ENCODE measurements at regions not wholly inside any gene's neighbourhood (a gene's known extent, or its start where the extent isn't known, plus 50 kb on each side); places are given as distances from the start of the nearest gene placed in this dataset.
"Not testable (repeated sequence)": the region's sequence is repeated elsewhere in the genome, so short reads cannot be mapped to it uniquely, and the experiment has no call there.

- ATAC-seq (ENCODE audit: low FRiP score) (no peak), DNase-seq (no peak)
- intact Hi-C loops (cut with DNase I), result no loop called here
Measured at GRCh38 chrX:94662689-94663088, 988.7 kb downstream of the FAM133A start.

GRCh38 chrX:94676285-94676684, 1002.3 kb downstream of the FAM133A start:
- no peaks in the 10 kb centered on the region for H3K9me3 ChIP-seq (ENCODE audit: control insufficient read depth, low read length)
- 78 to 84% methylated on average over 2 of the region's 2 CpGs for WGBS, 2 donors
- DNase-seq (no peak), ATAC-seq (ENCODE audit: low FRiP score) (no peak)
- no peaks in the 10 kb centered on the region for H3K4me1 ChIP-seq (ENCODE audit: control insufficient read depth in 1 of 2, insufficient read depth in 2 of 2, low read length in 2 of 2)
- intact Hi-C loops (cut with DNase I), result no loop called here
- H3K4me3 ChIP-seq (ENCODE audit: low read length in 2 of 2), result no peak overlapping the region
- no peaks in the 10 kb centered on the region for H3K36me3 ChIP-seq (ENCODE audit: control insufficient read depth in 1 of 2, insufficient read depth in 2 of 2, low read length in 1 of 2)
- no peaks in the 10 kb centered on the region for H3K27me3 ChIP-seq (ENCODE audit: control insufficient read depth in 1 of 2, insufficient read depth in 2 of 2, low read length in 1 of 2)
- no peak overlapping the region for H3K27ac ChIP-seq (ENCODE audit: low read depth in 1 of 2, low read length in 2 of 2)

More at GRCh38 chrX:94662689-94663088, 988.7 kb downstream of the FAM133A start:
- no peaks in the 10 kb centered on the region for H3K27me3 ChIP-seq (ENCODE audit: control insufficient read depth in 1 of 2, insufficient read depth in 2 of 2, low read length in 1 of 2)
- no peaks in the 10 kb centered on the region for H3K36me3 ChIP-seq (ENCODE audit: control insufficient read depth in 1 of 2, insufficient read depth in 2 of 2, low read length in 1 of 2)
- no peak overlapping the region for H3K4me3 ChIP-seq (ENCODE audit: low read length in 2 of 2)
- H3K4me1 ChIP-seq (ENCODE audit: control insufficient read depth in 1 of 2, insufficient read depth in 2 of 2, low read length in 2 of 2), result no peaks in the 10 kb centered on the region
- no peak overlapping the region for H3K27ac ChIP-seq (ENCODE audit: low read depth in 1 of 2, low read length in 2 of 2)
- H3K9me3 ChIP-seq (ENCODE audit: control insufficient read depth, low read length), result no peaks in the 10 kb centered on the region

GRCh38 chrX:94686071-94686470, 1012.1 kb downstream of the FAM133A start:
- H3K36me3 ChIP-seq (ENCODE audit: control insufficient read depth in 1 of 2, insufficient read depth in 2 of 2, low read length in 1 of 2), result no peaks in the 10 kb centered on the region
- no peak for ATAC-seq (ENCODE audit: low FRiP score)
- H3K27me3 ChIP-seq (ENCODE audit: control insufficient read depth in 1 of 2, insufficient read depth in 2 of 2, low read length in 1 of 2), result no peaks in the 10 kb centered on the region
- H3K4me3 ChIP-seq (ENCODE audit: low read length in 2 of 2), result no peak overlapping the region
- no peak for DNase-seq
- 18 to 28% methylated on average over 2 of the region's 2 CpGs for WGBS, 2 donors
- H3K4me1 ChIP-seq (ENCODE audit: control insufficient read depth in 1 of 2, insufficient read depth in 2 of 2, low read length in 2 of 2), result no peaks in the 10 kb centered on the region
- peaks cover 4% of the 10 kb centered on the region for H3K9me3 ChIP-seq (ENCODE audit: control insufficient read depth, low read length)
- H3K27ac ChIP-seq (ENCODE audit: low read depth in 1 of 2, low read length in 2 of 2), result no peak overlapping the region
- intact Hi-C loops (cut with DNase I), result no loop called here

- Histone ChIP-seq H3K36me3 (ENCODE audit: control insufficient read depth in 1 of 2, insufficient read depth in 2 of 2, low read length in 1 of 2) (no peaks in the 10 kb centered on the region), H3K4me1 (ENCODE audit: control insufficient read depth in 1 of 2, insufficient read depth in 2 of 2, low read length in 2 of 2) (no peaks in the 10 kb centered on the region), H3K27me3 (ENCODE audit: control insufficient read depth in 1 of 2, insufficient read depth in 2 of 2, low read length in 1 of 2) (no peaks in the 10 kb centered on the region), H3K27ac (ENCODE audit: low read depth in 1 of 2, low read length in 2 of 2) (no peak overlapping the region), H3K9me3 (ENCODE audit: control insufficient read depth, low read length) (no peaks in the 10 kb centered on the region), H3K4me3 (ENCODE audit: low read length in 2 of 2) (no peak overlapping the region)
- intact Hi-C loops (cut with DNase I), result no loop called here
- WGBS, 2 donors, result 9 to 20% methylated on average over 3 of the region's 3 CpGs
- no peak for ATAC-seq (ENCODE audit: low FRiP score)
- no peak for DNase-seq
Measured at GRCh38 chrX:94695910-94696309, 1021.9 kb downstream of the FAM133A start.

- H3K4me3 ChIP-seq (ENCODE audit: low read length in 2 of 2); H3K27me3 ChIP-seq (ENCODE audit: control insufficient read depth in 1 of 2, insufficient read depth in 2 of 2, low read length in 1 of 2); intact Hi-C loops (cut with DNase I); H3K27ac ChIP-seq (ENCODE audit: low read depth in 1 of 2, low read length in 2 of 2); DNase-seq; ATAC-seq (ENCODE audit: low FRiP score); H3K36me3 ChIP-seq (ENCODE audit: control insufficient read depth in 1 of 2, insufficient read depth in 2 of 2, low read length in 1 of 2); H3K4me1 ChIP-seq (ENCODE audit: control insufficient read depth in 1 of 2, insufficient read depth in 2 of 2, low read length in 2 of 2); H3K9me3 ChIP-seq (ENCODE audit: control insufficient read depth, low read length): not testable (repeated sequence)
- WGBS, 2 donors, result 83 to 86% methylated on average over 12 to 13 of the region's 15 CpGs
Measured at GRCh38 chrX:94704348-94705256, 1030.6 kb downstream of the FAM133A start.

- 81 to 91% methylated on average over 2 of the region's 2 CpGs for WGBS, 2 donors
- intact Hi-C loops (cut with DNase I), result no loop called here
- no peaks in the 10 kb centered on the region for H3K27me3 ChIP-seq (ENCODE audit: control insufficient read depth in 1 of 2, insufficient read depth in 2 of 2, low read length in 1 of 2)
- ATAC-seq (ENCODE audit: low FRiP score), result no peak
- no peaks in the 10 kb centered on the region for H3K36me3 ChIP-seq (ENCODE audit: control insufficient read depth in 1 of 2, insufficient read depth in 2 of 2, low read length in 1 of 2)
- H3K4me3 ChIP-seq (ENCODE audit: low read length in 2 of 2), result no peak overlapping the region
- H3K4me1 ChIP-seq (ENCODE audit: control insufficient read depth in 1 of 2, insufficient read depth in 2 of 2, low read length in 2 of 2), result no peaks in the 10 kb centered on the region
- no peaks in the 10 kb centered on the region for H3K9me3 ChIP-seq (ENCODE audit: control insufficient read depth, low read length)
- no peak overlapping the region for H3K27ac ChIP-seq (ENCODE audit: low read depth in 1 of 2, low read length in 2 of 2)
- no peak for DNase-seq
Measured at GRCh38 chrX:94721386-94721785, 1047.4 kb downstream of the FAM133A start.

- Histone ChIP-seq H3K4me3 (ENCODE audit: low read length in 2 of 2) (no peak overlapping the region), H3K9me3 (ENCODE audit: control insufficient read depth, low read length) (no peaks in the 10 kb centered on the region), H3K27me3 (ENCODE audit: control insufficient read depth in 1 of 2, insufficient read depth in 2 of 2, low read length in 1 of 2) (no peaks in the 10 kb centered on the region), H3K4me1 (ENCODE audit: control insufficient read depth in 1 of 2, insufficient read depth in 2 of 2, low read length in 2 of 2) (no peaks in the 10 kb centered on the region), H3K36me3 (ENCODE audit: control insufficient read depth in 1 of 2, insufficient read depth in 2 of 2, low read length in 1 of 2) (no peaks in the 10 kb centered on the region), H3K27ac (ENCODE audit: low read depth in 1 of 2, low read length in 2 of 2) (no peak overlapping the region)
- WGBS, 2 donors, result 76 to 77% methylated on average over 3 of the region's 3 CpGs
- intact Hi-C loops (cut with DNase I), result no loop called here
- DNase-seq (no peak), ATAC-seq (ENCODE audit: low FRiP score) (no peak)
Measured at GRCh38 chrX:94722578-94722977, 1048.6 kb downstream of the FAM133A start.

- Histone ChIP-seq H3K4me3 (ENCODE audit: low read length in 2 of 2) (no peak overlapping the region), H3K27me3 (ENCODE audit: control insufficient read depth in 1 of 2, insufficient read depth in 2 of 2, low read length in 1 of 2) (no peaks in the 10 kb centered on the region), H3K27ac (ENCODE audit: low read depth in 1 of 2, low read length in 2 of 2) (no peak overlapping the region), H3K4me1 (ENCODE audit: control insufficient read depth in 1 of 2, insufficient read depth in 2 of 2, low read length in 2 of 2) (no peaks in the 10 kb centered on the region), H3K9me3 (ENCODE audit: control insufficient read depth, low read length) (no peaks in the 10 kb centered on the region), H3K36me3 (ENCODE audit: control insufficient read depth in 1 of 2, insufficient read depth in 2 of 2, low read length in 1 of 2) (no peaks in the 10 kb centered on the region)
- 79 to 82% methylated on average over 3 of the region's 3 CpGs for WGBS, 2 donors
- intact Hi-C loops (cut with DNase I), result no loop called here
- no peak for DNase-seq
- ATAC-seq (ENCODE audit: low FRiP score), result no peak
Measured at GRCh38 chrX:94742772-94743171, 1068.8 kb downstream of the FAM133A start.

- intact Hi-C loops (cut with DNase I), result no loop called here
- H3K27me3 ChIP-seq (ENCODE audit: control insufficient read depth in 1 of 2, insufficient read depth in 2 of 2, low read length in 1 of 2), result no peaks in the 10 kb centered on the region
- no peak overlapping the region for H3K27ac ChIP-seq (ENCODE audit: low read depth in 1 of 2, low read length in 2 of 2)
- no peaks in the 10 kb centered on the region for H3K36me3 ChIP-seq (ENCODE audit: control insufficient read depth in 1 of 2, insufficient read depth in 2 of 2, low read length in 1 of 2)
- H3K9me3 ChIP-seq (ENCODE audit: control insufficient read depth, low read length), result no peaks in the 10 kb centered on the region
- no peaks in the 10 kb centered on the region for H3K4me1 ChIP-seq (ENCODE audit: control insufficient read depth in 1 of 2, insufficient read depth in 2 of 2, low read length in 2 of 2)
- DNase-seq (no peak), ATAC-seq (ENCODE audit: low FRiP score) (no peak)
- H3K4me3 ChIP-seq (ENCODE audit: low read length in 2 of 2), result no peak overlapping the region
Measured at GRCh38 chrX:94743478-94743877, 1069.5 kb downstream of the FAM133A start.
